HUES6 (cell line): ENCODE measurements at regions not wholly inside any gene's neighbourhood (a gene's known extent, or its start where the extent isn't known, plus 50 kb on each side); places are given as distances from the start of the nearest gene placed in this dataset.
"Not testable (repeated sequence)": the region's sequence is repeated elsewhere in the genome, so short reads cannot be mapped to it uniquely, and the experiment has no call there.

Source experiments
- H3K27ac ChIP-seq: 2 replicates; pipeline ENCODE4 v1.7.0; 2013; ENCODE audit warnings: low read depth, mild to moderate bottlenecking, low read length, inconsistent platforms
- H3K27me3 ChIP-seq: 2 replicates; pipeline ENCODE4 v1.6.1; 2013; ENCODE audit warnings: low read length; ENCODE audit not compliant: control insufficient read depth, insufficient read depth
- H3K36me3 ChIP-seq: 2 replicates; pipeline ENCODE4 v1.6.1; 2013; ENCODE audit warnings: low read length; ENCODE audit not compliant: control insufficient read depth, insufficient read depth
- H3K4me1 ChIP-seq: 2 replicates; pipeline ENCODE4 v1.6.1; 2013; ENCODE audit warnings: low read length; ENCODE audit not compliant: control insufficient read depth, insufficient read depth
- H3K4me3 ChIP-seq: 2 replicates; pipeline ENCODE4 v1.5.1; 2013; ENCODE audit warnings: low read depth, low read length
- H3K9ac ChIP-seq: one replicate; pipeline ENCODE4 v1.6.1; 2013; ENCODE audit warnings: mild to moderate bottlenecking, low read length
- H3K9me3 ChIP-seq: 2 replicates; pipeline ENCODE4 v1.6.1; 2013; ENCODE audit warnings: low read depth, low read length; ENCODE audit not compliant: control insufficient read depth, insufficient read depth

- H3K4me3 ChIP-seq: no peak overlapping the region
- H3K27me3 ChIP-seq: no peaks in the 10 kb centered on the region
- H3K9ac ChIP-seq: no peak overlapping the region
- no peaks in the 10 kb centered on the region for H3K36me3 ChIP-seq
- H3K27ac ChIP-seq: no peak overlapping the region
- no peaks in the 10 kb centered on the region for H3K4me1 ChIP-seq
- H3K9me3 ChIP-seq: 0 out of 2 replicates have a peak, but pooled peaks cover 2% of the 10 kb centered on the region
Measured at GRCh38 chr5:155786108-155786507, 540.9 kb upstream of the SGCD start.

GRCh38 chr5:155792873-155793272 lies 534.1 kb upstream of the SGCD start:
- Histone ChIP-seq H3K27me3 (no peaks in the 10 kb centered on the region), H3K4me1 (no peaks in the 10 kb centered on the region), H3K36me3 (no peaks in the 10 kb centered on the region), H3K9me3 (peaks cover 16% of the 10 kb centered on the region), H3K4me3 (no peak overlapping the region), H3K9ac (no peak overlapping the region), H3K27ac (no peak overlapping the region)

GRCh38 chr5:155794795-155795194 lies 532.2 kb upstream of the SGCD start:
- Histone ChIP-seq H3K27me3 (no peaks in the 10 kb centered on the region), H3K9me3 (peaks cover 16% of the 10 kb centered on the region), H3K27ac (no peak overlapping the region)

GRCh38 chr5:155799308-155799707 lies 527.7 kb upstream of the SGCD start:
- Histone ChIP-seq H3K9me3 (peaks cover 9% of the 10 kb centered on the region), H3K9ac (no peak overlapping the region), H3K4me3 (no peak overlapping the region), H3K4me1 (no peaks in the 10 kb centered on the region), H3K36me3 (no peaks in the 10 kb centered on the region), H3K27me3 (no peaks in the 10 kb centered on the region), H3K27ac (no peak overlapping the region)

More at GRCh38 chr5:155794795-155795194, 532.2 kb upstream of the SGCD start:
- no peak overlapping the region for H3K9ac ChIP-seq
- no peaks in the 10 kb centered on the region for H3K4me1 ChIP-seq
- no peaks in the 10 kb centered on the region for H3K36me3 ChIP-seq
- no peak overlapping the region for H3K4me3 ChIP-seq

- Histone ChIP-seq H3K4me3 (no peak overlapping the region), H3K27ac (no peak overlapping the region), H3K36me3 (no peaks in the 10 kb centered on the region), H3K9me3 (no peaks in the 10 kb centered on the region), H3K27me3 (no peaks in the 10 kb centered on the region), H3K9ac (no peak overlapping the region), H3K4me1 (no peaks in the 10 kb centered on the region)
Measured at GRCh38 chr5:155807884-155808576, 518.9 kb upstream of the SGCD start.

- Histone ChIP-seq H3K27ac (no peak overlapping the region), H3K27me3 (no peaks in the 10 kb centered on the region), H3K9ac (no peak overlapping the region), H3K36me3 (no peaks in the 10 kb centered on the region), H3K4me1 (no peaks in the 10 kb centered on the region), H3K9me3 (no peaks in the 10 kb centered on the region), H3K4me3 (no peak overlapping the region)
Measured at GRCh38 chr5:155815248-155815647, 511.7 kb upstream of the SGCD start.

- no peak overlapping the region for H3K27ac ChIP-seq
- no peaks in the 10 kb centered on the region for H3K27me3 ChIP-seq
- H3K4me1 ChIP-seq: no peaks in the 10 kb centered on the region
- H3K4me3 ChIP-seq: no peak overlapping the region
- no peaks in the 10 kb centered on the region for H3K9me3 ChIP-seq
- no peak overlapping the region for H3K9ac ChIP-seq
- no peaks in the 10 kb centered on the region for H3K36me3 ChIP-seq
Measured at GRCh38 chr5:155822177-155822576, 504.8 kb upstream of the SGCD start.

GRCh38 chr5:155826611-155827507 lies 500.1 kb upstream of the SGCD start:
- Histone ChIP-seq H3K27ac (no peak overlapping the region), H3K36me3 (no peaks in the 10 kb centered on the region), H3K27me3 (no peaks in the 10 kb centered on the region), H3K4me3 (no peak overlapping the region), H3K4me1 (no peaks in the 10 kb centered on the region), H3K9me3 (no peaks in the 10 kb centered on the region), H3K9ac (no peak overlapping the region)

GRCh38 chr5:155827508-155827815 lies 499.5 kb upstream of the SGCD start:
- not testable (repeated sequence) for H3K36me3 ChIP-seq, H3K27me3 ChIP-seq, H3K27ac ChIP-seq, H3K9me3 ChIP-seq, H3K4me1 ChIP-seq, H3K9ac ChIP-seq, H3K4me3 ChIP-seq

GRCh38 chr5:155827949-155828348 lies 499.0 kb upstream of the SGCD start:
- H3K36me3 ChIP-seq: no peaks in the 10 kb centered on the region
- no peak overlapping the region for H3K27ac ChIP-seq
- no peaks in the 10 kb centered on the region for H3K4me1 ChIP-seq
- no peaks in the 10 kb centered on the region for H3K27me3 ChIP-seq
- H3K4me3 ChIP-seq: no peak overlapping the region
- no peaks in the 10 kb centered on the region for H3K9me3 ChIP-seq
- H3K9ac ChIP-seq: no peak overlapping the region

- Histone ChIP-seq H3K9me3 (no peaks in the 10 kb centered on the region), H3K27me3 (no peaks in the 10 kb centered on the region), H3K36me3 (no peaks in the 10 kb centered on the region), H3K9ac (no peak overlapping the region), H3K4me3 (no peak overlapping the region), H3K4me1 (no peaks in the 10 kb centered on the region), H3K27ac (no peak overlapping the region)
Measured at GRCh38 chr5:155831491-155831890, 495.5 kb upstream of the SGCD start.
